Uterus (tissue), 2 donors: ENCODE measurements at regions not wholly inside any gene's neighbourhood (a gene's known extent, or its start where the extent isn't known, plus 50 kb on each side); places are given as distances from the start of the nearest gene placed in this dataset.

Experiments used
- CTCF ChIP-seq, 4 experiments: fragments of 200-600 bp in 2 of 4; fragments of 450-650 bp in 2 of 4; sonication (generic) in 2 of 4; IDR thresholded peaks; one replicate each; pipeline ENCODE4 v1.5.1; 2016 to 2019; ENCODE audit warnings: antibody characterized with exemption in 4 of 4, mild to moderate bottlenecking in 2 of 4, moderate library complexity in 1 of 4
- POLR2A ChIP-seq, 2 donors: fragments of 450-650 bp; IDR thresholded peaks; one replicate each; pipeline ENCODE4 v1.6.1; 2016; ENCODE audit warnings: antibody characterized with exemption in 2 of 2, mild to moderate bottlenecking in 1 of 2, moderate library complexity in 1 of 2

- TF ChIP-seq CTCF (IDR thresholded peaks at IDR 0.05): no peak
- no peak for TF ChIP-seq POLR2A (IDR thresholded peaks at IDR 0.05)
Measured at GRCh38 chr17:83150369-83151055, 71.1 kb downstream of the METRNL start.
